Ishikawa (cell line): ENCODE measurements at regions not wholly inside any gene's neighbourhood (a gene's known extent, or its start where the extent isn't known, plus 50 kb on each side); places are given as distances from the start of the nearest gene placed in this dataset.

ENCODE experiments used
- CEBPB ChIP-seq: IDR thresholded peaks from 2 replicates; pipeline ENCODE4 v1.6.1; 2012
- CREB1 ChIP-seq: IDR thresholded peaks from 2 replicates; pipeline ENCODE4 v1.6.1; 2012; ENCODE audit warnings: low read depth
- EGR1 ChIP-seq: IDR thresholded peaks from 2 replicates; pipeline ENCODE4 v1.6.1; 2012
- EP300 ChIP-seq: IDR thresholded peaks from 2 replicates; pipeline ENCODE4 v1.6.1; 2012; ENCODE audit warnings: borderline replicate concordance
- MAX ChIP-seq: IDR thresholded peaks from 2 replicates; pipeline ENCODE4 v1.6.1; 2012
- NFIC ChIP-seq: IDR thresholded peaks from 2 replicates; pipeline ENCODE4 v1.6.1; 2012
- RAD21 ChIP-seq: IDR thresholded peaks from 2 replicates; pipeline ENCODE4 v1.6.1; 2012; ENCODE audit warnings: low read depth
- REST ChIP-seq: IDR thresholded peaks from 2 replicates; pipeline ENCODE4 v1.6.1; 2012; ENCODE audit warnings: low read depth, mild to moderate bottlenecking
- TAF1 ChIP-seq: IDR thresholded peaks from 2 replicates; pipeline ENCODE4 v1.6.1; 2012; ENCODE audit warnings: low read depth, mild to moderate bottlenecking
- TCF12 ChIP-seq: IDR thresholded peaks from 2 replicates; pipeline ENCODE4 v1.6.1; 2012; ENCODE audit warnings: low read depth
- TEAD4 ChIP-seq: IDR thresholded peaks from 2 replicates; pipeline ENCODE4 v1.6.1; 2012
- USF1 ChIP-seq: IDR thresholded peaks from 2 replicates; pipeline ENCODE4 v1.6.1; 2012
- YY1 ChIP-seq: IDR thresholded peaks from 2 replicates; pipeline ENCODE4 v1.6.1; 2012; ENCODE audit warnings: low read depth
- ZBTB7A ChIP-seq: IDR thresholded peaks from 2 replicates; pipeline ENCODE4 v1.6.1; 2012; ENCODE audit warnings: low read depth

- TF ChIP-seq TAF1 (no peak), NFIC (no peak), MAX (no peak), REST (no peak), USF1 (no peak), TCF12 (no peak), CREB1 (no peak), TEAD4 (no peak), RAD21 (no peak), CEBPB (no peak), EP300 (no peak), EGR1 (no peak), YY1 (no peak)
Measured at GRCh38 chr10:118237930-118238329, 104.2 kb downstream of the FAM204A start.

- TF ChIP-seq CEBPB (no peak), NFIC (no peak), TCF12 (no peak), EGR1 (no peak), USF1 (no peak), TEAD4 (no peak), MAX (no peak), YY1 (no peak), ZBTB7A (no peak), REST (no peak), TAF1 (no peak), RAD21 (no peak), CREB1 (no peak)
Measured at GRCh38 chr10:118234683-118235082, 107.4 kb downstream of the FAM204A start.

- no peak for TF ChIP-seq REST
- no peak for TF ChIP-seq CREB1
- TF ChIP-seq EP300, result no peak
- TF ChIP-seq NFIC, result no peak
- no peak for TF ChIP-seq CEBPB
- no peak for TF ChIP-seq ZBTB7A
- TF ChIP-seq RAD21, result no peak
- no peak for TF ChIP-seq TAF1
- no peak for TF ChIP-seq TEAD4
Measured at GRCh38 chr10:118220346-118220850, 121.7 kb downstream of the FAM204A start.

GRCh38 chr10:118218562-118218961, 123.6 kb downstream of the FAM204A start:
- no peak for TF ChIP-seq ZBTB7A
- no peak for TF ChIP-seq REST
- TF ChIP-seq TAF1, result no peak
- TF ChIP-seq CEBPB, result no peak
- no peak for TF ChIP-seq RAD21
